ENCODE measurements at regions not wholly inside any gene's neighbourhood (a gene's known extent, or its start where the extent isn't known, plus 50 kb on each side); places are given as distances from the start of the nearest gene placed in this dataset.

- no peak for DNase-seq (ENCODE audit: low read depth in 2 of 2)
Observed at GRCh38 chr3:5069627-5070026, 52.5 kb upstream of the ARL8B start.

DNA sequence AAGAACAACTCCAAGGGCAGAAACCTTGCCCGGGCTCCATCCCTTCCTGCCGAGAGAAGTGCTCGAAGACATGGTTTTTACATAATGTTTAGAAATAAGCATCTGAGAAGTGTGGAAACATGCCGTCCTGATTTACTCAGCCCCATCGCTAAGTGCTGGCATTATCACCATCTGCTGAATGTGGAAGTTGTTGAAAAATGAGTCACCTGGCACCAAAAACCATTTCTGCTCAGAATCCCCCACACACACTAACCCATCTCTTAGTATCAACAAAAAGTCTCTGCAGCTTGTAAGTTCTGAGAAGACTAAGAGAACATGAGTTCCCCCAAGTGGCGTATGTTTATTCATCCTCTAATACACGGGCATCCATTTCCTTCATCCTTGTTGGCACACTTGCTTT, 51.0 kb upstream of the ARL8B start:
- DNase-seq (ENCODE audit: low read depth in 2 of 2), result no peak

DNA sequence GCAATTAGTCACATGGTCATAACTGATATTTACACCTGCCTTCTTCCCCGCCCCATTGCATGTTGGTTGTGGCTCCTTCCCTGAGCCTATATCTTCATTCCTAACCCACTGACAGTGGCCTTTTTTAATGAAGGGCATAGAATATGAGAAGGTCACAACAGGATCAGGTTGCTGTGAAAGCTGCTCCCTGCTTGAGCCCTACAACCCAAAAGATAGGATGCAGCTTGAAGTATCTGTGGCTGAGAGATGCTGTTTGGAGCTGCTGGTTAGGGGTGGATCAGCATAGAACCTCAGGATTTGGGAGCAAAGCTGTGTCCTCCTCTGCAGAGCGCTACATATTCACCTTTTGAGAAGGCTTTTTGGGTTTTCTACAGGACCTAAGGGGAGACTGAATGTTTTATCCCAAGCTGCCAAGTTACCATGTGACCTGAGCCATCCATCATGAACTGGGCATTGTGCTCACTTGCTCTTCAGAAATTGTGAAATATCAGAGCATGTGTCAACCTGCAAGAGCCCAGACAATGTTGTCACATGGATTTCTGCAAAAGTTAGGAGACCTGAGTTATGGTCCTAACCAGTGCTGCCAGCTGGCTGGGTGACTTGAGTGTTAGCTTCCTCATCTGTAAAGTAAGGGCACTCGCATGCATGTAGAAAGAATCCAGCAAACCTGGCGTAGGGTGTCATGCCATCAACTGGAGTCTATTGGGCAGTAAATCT, 49.8 kb upstream of the ARL8B start:
- no peak for DNase-seq (ENCODE audit: low read depth in 2 of 2)

All from stimulated activated CD8-positive, alpha-beta memory T cell treated with anti-CD3 and anti-CD28 coated beads, Interleukin-7, amount 100 ng/mL, for 4 hours (primary cell).